Naive thymus-derived CD4-positive, alpha-beta T cell (primary cell): ENCODE measurements at regions not wholly inside any gene's neighbourhood (a gene's known extent, or its start where the extent isn't known, plus 50 kb on each side); places are given as distances from the start of the nearest gene placed in this dataset.

Experiments
- ATAC-seq: fragments of 150-1000 bp; cut with Tn5 transposase; 2 replicates; pipeline ENCODE4 v1.10.0; 2021; ENCODE audit warnings: mild to moderate bottlenecking, moderate library complexity
- CTCF ChIA-PET: fragments of 350-600 bp; sonication (Branson Sonifier 250); formaldehyde crosslinking; loops from one replicate; lab custom pipeline; 2021; ENCODE audit warnings: antibody characterized with exemption; lab: Charles Lee
- POLR2A ChIA-PET: fragments of 350-600 bp; sonication (Branson Sonifier 250); formaldehyde crosslinking; loops from one replicate; lab custom pipeline; 2021; ENCODE audit warnings: antibody characterized with exemption, inconsistent platforms; lab: Charles Lee
- DNase-seq, 9 donors: peaks; one replicate each; pipeline versions ENCODE4 v3.0.0 to v3.0.0-alpha.2; 2020 to 2022; ENCODE audit warnings: mixed read lengths in 1 of 9
- H3K27ac ChIP-seq: one replicate; pipeline ENCODE4 v1.7.0; 2013; ENCODE audit warnings: mild to moderate bottlenecking, low read depth, low read length, moderate library complexity
- H3K27me3 ChIP-seq, 2 donors: one replicate each; pipeline ENCODE4 v1.7.0; 2013; ENCODE audit warnings: low read length in 2 of 2, mild to moderate bottlenecking in 2 of 2, moderate library complexity in 2 of 2; ENCODE audit not compliant: control insufficient read depth in 2 of 2, insufficient read depth in 2 of 2
- H3K36me3 ChIP-seq, 3 experiments: 1 replicate in 2 of 3; 2 replicates in 1 of 3; pipeline ENCODE4 v1.7.0; 2013; ENCODE audit warnings: low read length in 3 of 3, mild to moderate bottlenecking in 3 of 3, moderate library complexity in 1 of 3; ENCODE audit not compliant: insufficient read depth in 3 of 3, control insufficient read depth in 2 of 3
- H3K4me1 ChIP-seq, 2 donors: one replicate each; pipeline ENCODE4 v1.7.0; 2013; ENCODE audit warnings: low read length in 2 of 2, mild to moderate bottlenecking in 2 of 2, moderate library complexity in 1 of 2; ENCODE audit not compliant: control insufficient read depth in 2 of 2, insufficient read depth in 2 of 2
- H3K4me3 ChIP-seq: 2 replicates; pipeline ENCODE4 v1.7.0; 2013; ENCODE audit warnings: mild to moderate bottlenecking, low read length
- H3K9me3 ChIP-seq, 3 experiments: 1 replicate in 2 of 3; 2 replicates in 1 of 3; pipeline ENCODE4 v1.7.0; 2013; ENCODE audit warnings: low read length in 3 of 3; ENCODE audit not compliant: control insufficient read depth in 2 of 3
- H3K27ac Mint-ChIP-seq, 9 donors: one replicate each; pipeline ENCODE4 v1.8.0; 2020 to 2022; ENCODE audit warnings: mixed read lengths in 9 of 9, mild to moderate bottlenecking in 8 of 9, moderate library complexity in 5 of 9, inconsistent platforms in 2 of 9
- H3K27me3 Mint-ChIP-seq, 5 donors: one replicate each; pipeline ENCODE4 v1.8.0; 2021 to 2022; ENCODE audit warnings: mixed read lengths in 5 of 5, mild to moderate bottlenecking in 1 of 5
- H3K36me3 Mint-ChIP-seq, 5 donors: one replicate each; pipeline ENCODE4 v1.8.0; 2020 to 2022; ENCODE audit warnings: mixed read lengths in 5 of 5, mild to moderate bottlenecking in 3 of 5, inconsistent platforms in 1 of 5
- H3K4me1 Mint-ChIP-seq, 7 donors: one replicate each; pipeline ENCODE4 v1.8.0; 2020 to 2022; ENCODE audit warnings: mixed read lengths in 7 of 7, mild to moderate bottlenecking in 3 of 7, inconsistent platforms in 1 of 7
- H3K4me3 Mint-ChIP-seq, 10 donors: one replicate each; pipeline ENCODE4 v1.8.0; 2020 to 2022; ENCODE audit warnings: mild to moderate bottlenecking in 10 of 10, mixed read lengths in 10 of 10, moderate library complexity in 6 of 10, inconsistent platforms in 2 of 10
- H3K9me3 Mint-ChIP-seq, 11 donors: one replicate each; pipeline ENCODE4 v1.8.0; 2020 to 2022; ENCODE audit warnings: mixed read lengths in 11 of 11, mild to moderate bottlenecking in 4 of 11, inconsistent platforms in 1 of 11, moderate library complexity in 1 of 11
- intact Hi-C, 2 donors: fragments of 100-400 bp; cut with micrococcal nuclease; formaldehyde crosslinking; loops; one replicate each; pipeline ENCODE4 v1.15.1; 2023

DNA sequence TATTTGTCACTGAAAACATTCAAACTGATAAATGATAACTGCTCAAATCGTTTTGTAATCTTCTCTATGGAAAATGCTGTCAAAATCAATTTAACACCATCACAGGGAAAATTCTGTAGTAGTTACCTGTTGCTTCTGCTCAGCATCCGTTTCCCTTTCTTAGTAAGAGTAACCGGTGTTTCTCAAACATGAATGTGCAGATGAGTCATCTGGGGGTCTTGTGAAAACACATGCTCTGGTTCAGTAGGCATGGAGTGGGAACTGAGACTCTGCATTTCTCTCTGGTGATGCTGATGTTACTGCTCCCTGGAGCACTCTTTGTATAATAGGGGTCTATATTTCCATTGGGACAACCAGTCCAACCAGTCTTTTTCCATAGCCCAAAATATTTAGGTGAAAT lies 145.1 kb downstream of the SEMA6D start:
- peaks cover 0 to 9% (median 0%) of the 10 kb centered on the region in 5 donors for H3K27me3 Mint-ChIP-seq
- ATAC-seq, result no peak

DNA sequence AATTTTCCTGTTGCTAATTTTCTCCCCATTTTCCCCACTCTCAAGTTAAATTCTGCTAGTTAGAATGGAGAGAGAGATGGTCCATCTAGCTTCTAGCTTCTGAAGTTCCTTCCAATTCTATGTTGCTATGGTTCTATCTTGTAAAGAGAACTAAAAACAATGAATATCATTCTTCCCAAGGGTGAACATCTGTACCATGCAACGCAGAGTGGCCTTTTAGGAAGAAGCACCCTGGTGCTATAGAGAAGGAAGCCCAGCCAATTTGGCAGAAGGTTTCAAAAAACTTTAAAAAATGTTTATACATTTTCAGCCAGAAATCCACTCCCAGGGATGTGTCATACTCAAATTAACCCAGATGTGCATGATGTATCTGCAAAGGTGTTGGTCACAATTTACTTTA lies 149.1 kb downstream of the SEMA6D start:
- CTCF ChIA-PET, result no interaction called here
- Histone ChIP-seq H3K4me3 (no peak overlapping the region), H3K4me1 (no peaks in the 10 kb centered on the region), H3K27ac (no peak overlapping the region), H3K9me3 (no peaks in the 10 kb centered on the region), H3K36me3 (no peaks in the 10 kb centered on the region), H3K27me3 (no peaks in the 10 kb centered on the region)
- POLR2A ChIA-PET, result no interaction called here
- DNase-seq (no peak), ATAC-seq (no peak)
- Mint-ChIP-seq H3K4me3 (no peak overlapping the region), H3K36me3 (no peaks in the 10 kb centered on the region), H3K9me3 (peaks cover 0 to 17% (median 2%) of the 10 kb centered on the region in 11 donors), H3K27ac (no peak overlapping the region), H3K27me3 (peaks cover 0 to 9% (median 1%) of the 10 kb centered on the region in 5 donors), H3K4me1 (no peaks in the 10 kb centered on the region)
- intact Hi-C loops, result no loop called here

More for the DNA sequence above, 145.1 kb downstream of the SEMA6D start:
- no peaks in the 10 kb centered on the region for H3K4me1 Mint-ChIP-seq
- H3K9me3 Mint-ChIP-seq, result peaks cover 0 to 2% (median 0%) of the 10 kb centered on the region in 11 donors
- Histone ChIP-seq H3K4me3 (no peak overlapping the region), H3K4me1 (no peaks in the 10 kb centered on the region), H3K36me3 (no peaks in the 10 kb centered on the region), H3K27me3 (no peaks in the 10 kb centered on the region), H3K9me3 (no peaks in the 10 kb centered on the region), H3K27ac (no peak overlapping the region)
- no peak for DNase-seq
- intact Hi-C loops, result no loop called here
- no peak overlapping the region for H3K4me3 Mint-ChIP-seq
- ChIA-PET POLR2A (no interaction called here), CTCF (no interaction called here)
- H3K27ac Mint-ChIP-seq, result no peak overlapping the region
- no peaks in the 10 kb centered on the region for H3K36me3 Mint-ChIP-seq

DNA sequence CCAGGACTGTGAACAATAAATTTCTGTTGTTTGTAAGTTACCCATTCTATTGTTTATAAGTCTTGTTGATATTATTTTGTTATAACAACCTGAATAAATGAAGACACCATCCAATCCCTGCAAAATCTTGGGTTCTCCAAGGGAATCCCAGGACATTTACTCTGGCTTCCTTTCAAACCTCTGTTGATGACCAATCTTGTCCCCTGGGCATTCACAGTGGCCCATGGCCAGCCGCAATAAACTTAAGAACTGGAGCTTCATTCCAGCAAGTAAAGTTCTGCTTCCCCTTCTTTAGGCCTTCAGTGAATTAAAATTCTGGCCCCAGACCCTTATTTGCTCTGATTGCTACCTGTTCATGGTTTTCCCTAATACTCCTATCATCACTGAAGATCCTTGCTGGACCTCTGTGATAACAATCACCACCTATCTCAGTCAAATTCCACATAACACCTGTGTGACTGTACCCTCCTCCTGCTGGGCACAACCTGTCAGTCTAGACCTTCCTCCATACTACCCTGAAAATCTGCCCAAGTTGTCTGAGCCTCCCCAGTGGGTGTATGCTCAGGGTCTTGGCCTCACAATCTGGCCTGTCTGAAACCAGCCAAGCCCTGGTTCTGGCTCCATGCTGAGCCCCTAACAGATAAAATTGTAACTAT lies 153.1 kb downstream of the SEMA6D start:
- no peak for DNase-seq
- no peak for ATAC-seq
- Histone ChIP-seq H3K27me3 (no peaks in the 10 kb centered on the region), H3K36me3 (no peaks in the 10 kb centered on the region), H3K4me1 (no peaks in the 10 kb centered on the region), H3K4me3 (no peak overlapping the region), H3K9me3 (no peaks in the 10 kb centered on the region), H3K27ac (no peak overlapping the region)
- H3K27me3 Mint-ChIP-seq, result peaks cover 0 to 14% (median 5%) of the 10 kb centered on the region in 5 donors
- CTCF ChIA-PET, result no interaction called here
- intact Hi-C loops, result no loop called here
- H3K27ac Mint-ChIP-seq, result no peak overlapping the region
- H3K9me3 Mint-ChIP-seq, result peaks cover 0 to 17% (median 3%) of the 10 kb centered on the region in 11 donors
- H3K36me3 Mint-ChIP-seq, result no peaks in the 10 kb centered on the region
- H3K4me1 Mint-ChIP-seq, result no peaks in the 10 kb centered on the region
- no peak overlapping the region for H3K4me3 Mint-ChIP-seq
- POLR2A ChIA-PET, result no interaction called here

DNA sequence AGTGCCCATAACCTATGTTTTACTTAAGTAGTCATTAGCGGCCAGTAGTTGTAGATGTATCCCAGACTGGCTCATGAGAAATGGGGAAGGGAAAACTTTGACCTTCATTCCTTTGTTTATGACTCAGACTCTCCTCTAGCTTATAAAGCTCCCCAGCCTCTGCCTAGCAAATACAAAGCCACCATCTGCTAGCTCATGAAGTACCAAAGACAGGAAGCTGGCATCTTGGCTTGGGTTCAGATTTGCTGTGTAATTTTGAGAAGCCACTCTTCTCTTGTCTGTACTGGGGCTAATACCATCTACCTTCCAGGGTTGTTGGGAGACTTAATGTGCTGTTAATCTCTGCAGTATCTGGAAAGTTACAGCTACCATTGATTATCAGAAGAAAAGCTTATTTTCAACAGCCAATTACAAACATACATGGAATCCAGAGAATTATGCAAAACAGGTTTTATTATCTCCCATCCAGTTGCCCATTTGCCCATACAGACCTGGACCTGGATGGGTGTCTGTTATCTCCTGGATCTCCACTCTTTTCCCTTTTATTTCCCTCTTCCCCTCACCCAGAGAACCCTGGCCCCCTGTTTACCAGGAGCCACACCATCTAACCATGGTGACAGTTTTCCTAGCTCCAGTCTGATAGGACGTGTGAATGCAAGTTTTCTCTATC lies 153.8 kb downstream of the SEMA6D start:
- ChIA-PET CTCF (no interaction called here), POLR2A (no interaction called here)
- Histone ChIP-seq H3K27ac (no peak overlapping the region), H3K4me3 (no peak overlapping the region), H3K4me1 (no peaks in the 10 kb centered on the region), H3K36me3 (no peaks in the 10 kb centered on the region), H3K27me3 (no peaks in the 10 kb centered on the region), H3K9me3 (no peaks in the 10 kb centered on the region)
- intact Hi-C loops, result no loop called here
- Mint-ChIP-seq H3K36me3 (no peaks in the 10 kb centered on the region), H3K27ac (no peak overlapping the region), H3K9me3 (peaks cover 0 to 17% (median 3%) of the 10 kb centered on the region in 11 donors), H3K27me3 (peaks cover 0 to 14% (median 5%) of the 10 kb centered on the region in 5 donors), H3K4me3 (no peak overlapping the region), H3K4me1 (no peaks in the 10 kb centered on the region)
- DNase-seq (no peak), ATAC-seq (no peak)

- H3K4me1 Mint-ChIP-seq, result no peaks in the 10 kb centered on the region
- intact Hi-C loops, result no loop called here
- Histone ChIP-seq H3K4me1 (no peaks in the 10 kb centered on the region), H3K4me3 (no peak overlapping the region), H3K9me3 (no peaks in the 10 kb centered on the region), H3K27ac (no peak overlapping the region), H3K27me3 (no peaks in the 10 kb centered on the region), H3K36me3 (no peaks in the 10 kb centered on the region)
- peaks cover 0 to 17% (median 3%) of the 10 kb centered on the region in 11 donors for H3K9me3 Mint-ChIP-seq
- ATAC-seq, result no peak
- no peak overlapping the region for H3K4me3 Mint-ChIP-seq
- DNase-seq, result no peak
- H3K27me3 Mint-ChIP-seq, result peaks cover 0 to 14% (median 5%) of the 10 kb centered on the region in 5 donors
- no peak overlapping the region for H3K27ac Mint-ChIP-seq
- POLR2A ChIA-PET, result no interaction called here
- H3K36me3 Mint-ChIP-seq, result no peaks in the 10 kb centered on the region
- CTCF ChIA-PET, result no interaction called here
Observed at GRCh38 chr15:47872208-47872607, 154.9 kb downstream of the SEMA6D start.

DNA sequence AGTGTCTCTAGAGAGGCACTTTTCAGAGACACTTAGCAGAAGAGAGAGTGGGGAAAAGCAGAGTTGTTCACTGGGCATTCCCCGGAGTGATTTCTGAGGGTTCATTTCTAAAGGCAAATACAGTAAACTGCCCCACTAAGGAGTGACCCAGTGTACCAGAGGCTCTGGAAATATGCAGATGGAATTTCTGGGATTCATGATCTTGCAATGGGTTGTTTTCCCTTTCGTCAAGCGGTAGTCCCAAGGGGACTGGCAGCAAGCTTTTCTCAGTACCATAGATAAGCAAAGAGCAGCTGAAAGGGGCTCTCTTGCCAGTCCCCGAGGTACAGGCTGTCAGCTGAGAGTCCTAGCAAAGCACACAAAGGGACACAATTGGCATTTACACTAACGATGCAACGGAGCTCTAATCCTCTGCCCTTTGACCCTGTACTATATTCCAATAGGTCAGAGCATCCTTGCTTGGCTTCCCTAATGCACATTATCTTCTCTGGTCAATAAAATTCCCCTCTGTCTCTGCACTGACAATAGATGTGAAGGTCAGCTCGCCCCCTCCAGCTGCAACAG lies 155.6 kb downstream of the SEMA6D start:
- Histone ChIP-seq H3K36me3 (no peaks in the 10 kb centered on the region), H3K27me3 (no peaks in the 10 kb centered on the region), H3K27ac (no peak overlapping the region), H3K9me3 (no peaks in the 10 kb centered on the region), H3K4me1 (no peaks in the 10 kb centered on the region), H3K4me3 (no peak overlapping the region)
- Mint-ChIP-seq H3K27me3 (peaks cover 0 to 14% (median 5%) of the 10 kb centered on the region in 5 donors), H3K9me3 (peaks cover 0 to 17% (median 3%) of the 10 kb centered on the region in 11 donors), H3K36me3 (no peaks in the 10 kb centered on the region), H3K4me3 (no peak overlapping the region), H3K27ac (no peak overlapping the region), H3K4me1 (no peaks in the 10 kb centered on the region)
- DNase-seq, result no peak
- ATAC-seq, result no peak
- CTCF ChIA-PET, result no interaction called here
- intact Hi-C loops, result no loop called here
- POLR2A ChIA-PET, result no interaction called here
